NT2/D1 (cell line): ENCODE measurements at regions not wholly inside any gene's neighbourhood (a gene's known extent, or its start where the extent isn't known, plus 50 kb on each side); places are given as distances from the start of the nearest gene placed in this dataset.

ENCODE experiments used
- DNase-seq: peaks from one replicate; pipeline ENCODE4 v3.0.0-alpha.2; 2011; ENCODE audit warnings: low read depth, low spot score
- H3K27me3 ChIP-seq: 2 replicates; pipeline ENCODE4 v1.6.0; 2011; ENCODE audit warnings: mild to moderate bottlenecking; ENCODE audit not compliant: insufficient read length, insufficient read depth
- H3K36me3 ChIP-seq: 2 replicates; pipeline ENCODE4 v1.6.1; 2011; ENCODE audit warnings: mild to moderate bottlenecking, low read length, mixed read lengths; ENCODE audit not compliant: insufficient read depth, insufficient read length
- H3K4me1 ChIP-seq: 2 replicates; pipeline ENCODE4 v1.5.1; 2011; ENCODE audit not compliant: insufficient read depth, insufficient read length
- H3K4me3 ChIP-seq: 2 replicates; pipeline ENCODE4 v1.5.1; 2011; ENCODE audit warnings: low read depth; ENCODE audit not compliant: insufficient read length
- H3K9ac ChIP-seq: 2 replicates; pipeline ENCODE4 v1.6.0; 2011; ENCODE audit warnings: low read depth; ENCODE audit not compliant: insufficient read length
- H3K9me3 ChIP-seq: 2 replicates; pipeline ENCODE4 v1.5.1; 2011; ENCODE audit warnings: mild to moderate bottlenecking, low read length; ENCODE audit not compliant: insufficient read depth
- SUZ12 ChIP-seq: IDR thresholded peaks from 2 replicates; pipeline ENCODE4 v1.6.1; 2011; ENCODE audit not compliant: insufficient read length, insufficient read depth; ENCODE audit errors: extremely low read depth
- YY1 ChIP-seq: IDR thresholded peaks from 2 replicates; pipeline ENCODE4 v1.6.1; 2011; ENCODE audit not compliant: insufficient read length, insufficient read depth
- ZNF274 ChIP-seq: IDR thresholded peaks from 2 replicates; pipeline ENCODE4 v1.6.1; 2011; ENCODE audit warnings: mild to moderate bottlenecking, low read depth, low read length

- H3K9me3 ChIP-seq: no peaks in the 10 kb centered on the region
- no peaks in the 10 kb centered on the region for H3K27me3 ChIP-seq
- peaks cover 9% of the 10 kb centered on the region for H3K4me1 ChIP-seq
- TF ChIP-seq YY1: no peak
- H3K9ac ChIP-seq: peak overlapping the region; percentile 18
- no peaks in the 10 kb centered on the region for H3K36me3 ChIP-seq
- no peak for DNase-seq
- H3K4me3 ChIP-seq: no peak overlapping the region
Measured at GRCh38 chr10:42975558-42976340, 101.1 kb upstream of the RET start.

GRCh38 chr10:42976351-42977031, 100.4 kb upstream of the RET start:
- Histone ChIP-seq H3K4me3 (no peak overlapping the region), H3K27me3 (no peaks in the 10 kb centered on the region)

GRCh38 chr10:42977032-42977416, 99.8 kb upstream of the RET start:
- TF ChIP-seq YY1 (no peak), ZNF274 (no peak), SUZ12 (no peak)
- H3K36me3 ChIP-seq: no peaks in the 10 kb centered on the region
- no peaks in the 10 kb centered on the region for H3K9me3 ChIP-seq
- no peak overlapping the region for H3K9ac ChIP-seq
- H3K4me3 ChIP-seq: no peak overlapping the region
- no peak for DNase-seq
- H3K27me3 ChIP-seq: no peaks in the 10 kb centered on the region
- peaks cover 8% of the 10 kb centered on the region for H3K4me1 ChIP-seq

More at GRCh38 chr10:42976351-42977031, 100.4 kb upstream of the RET start:
- Histone ChIP-seq H3K36me3 (no peaks in the 10 kb centered on the region), H3K9ac (no peak overlapping the region), H3K4me1 (peaks cover 8% of the 10 kb centered on the region), H3K9me3 (no peaks in the 10 kb centered on the region)
- TF ChIP-seq YY1 (no peak), SUZ12 (no peak), ZNF274 (no peak)
- no peak for DNase-seq

GRCh38 chr10:42979181-42979580, 97.7 kb upstream of the RET start:
- Histone ChIP-seq H3K9ac (no peak overlapping the region), H3K9me3 (no peaks in the 10 kb centered on the region), H3K4me1 (peaks cover 8% of the 10 kb centered on the region), H3K4me3 (no peak overlapping the region), H3K27me3 (no peaks in the 10 kb centered on the region), H3K36me3 (no peaks in the 10 kb centered on the region)
- no peak for DNase-seq
- no peak for TF ChIP-seq ZNF274
- no peak for TF ChIP-seq SUZ12
- TF ChIP-seq YY1: no peak

- peaks cover 5% of the 10 kb centered on the region for H3K4me1 ChIP-seq
- TF ChIP-seq SUZ12: no peak
- TF ChIP-seq YY1: no peak
- TF ChIP-seq ZNF274: no peak
- DNase-seq: no peak
- H3K9me3 ChIP-seq: no peaks in the 10 kb centered on the region
- H3K4me3 ChIP-seq: no peak overlapping the region
- H3K27me3 ChIP-seq: no peaks in the 10 kb centered on the region
- no peaks in the 10 kb centered on the region for H3K36me3 ChIP-seq
- peak overlapping the region; percentile 21 for H3K9ac ChIP-seq
Measured at GRCh38 chr10:42979721-42980467, 97.0 kb upstream of the RET start.

- TF ChIP-seq ZNF274: no peak
- TF ChIP-seq SUZ12: no peak
- TF ChIP-seq YY1: no peak
- H3K36me3 ChIP-seq: no peaks in the 10 kb centered on the region
- no peaks in the 10 kb centered on the region for H3K27me3 ChIP-seq
- H3K9me3 ChIP-seq: no peaks in the 10 kb centered on the region
- no peak overlapping the region for H3K4me3 ChIP-seq
- H3K4me1 ChIP-seq: no peaks in the 10 kb centered on the region
- H3K9ac ChIP-seq: peak overlapping the region; percentile 21
- DNase-seq: no peak
Measured at GRCh38 chr10:42980553-42981357, 96.1 kb upstream of the RET start.
